ENCODE measurements at regions not wholly inside any gene's neighbourhood (a gene's known extent, or its start where the extent isn't known, plus 50 kb on each side); places are given as distances from the start of the nearest gene placed in this dataset.

DNA sequence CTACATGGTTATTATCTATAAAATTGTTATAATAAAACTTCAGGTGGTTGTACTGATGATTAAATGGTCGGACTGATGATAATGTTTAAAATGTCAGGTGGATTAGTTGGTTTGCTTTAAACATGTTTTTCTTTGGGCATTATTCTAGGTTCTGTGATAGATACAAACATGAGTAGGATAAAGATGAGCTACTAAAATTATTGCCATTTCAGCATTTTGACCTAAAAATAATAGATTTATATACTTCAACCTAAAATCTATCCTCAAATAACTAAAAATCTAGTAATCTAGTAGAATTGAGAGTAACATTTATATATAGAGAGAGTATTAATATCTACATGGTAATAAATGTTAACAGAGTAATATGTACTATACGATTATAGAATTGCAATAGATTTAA, 241.7 kb upstream of the CDH8 start:
- TF ChIP-seq TEAD4 (IDR thresholded peaks at IDR 0.05) (no peak), FOXM1 (IDR thresholded peaks at IDR 0.05; ENCODE audit: borderline replicate concordance, low read depth) (no peak)
